Chondrocyte (in vitro differentiated cells): ENCODE measurements at regions not wholly inside any gene's neighbourhood (a gene's known extent, or its start where the extent isn't known, plus 50 kb on each side); places are given as distances from the start of the nearest gene placed in this dataset.

Source experiments
- DNase-seq: peaks from one replicate; pipeline ENCODE4 v3.0.0; 2021; ENCODE audit warnings: mixed read lengths, low spot score
- H3K27ac Mint-ChIP-seq: one replicate; pipeline ENCODE4 v1.8.0; 2021; ENCODE audit warnings: mild to moderate bottlenecking, moderate library complexity, mixed read lengths; ENCODE audit not compliant: unreplicated experiment
- H3K27me3 Mint-ChIP-seq: 2 replicates; pipeline ENCODE4 v1.8.0; 2021; ENCODE audit warnings: low read depth, mixed read lengths
- H3K36me3 Mint-ChIP-seq: 2 replicates; pipeline ENCODE4 v1.8.0; 2021; ENCODE audit warnings: low read depth, mixed read lengths
- H3K4me1 Mint-ChIP-seq: 2 replicates; pipeline ENCODE4 v1.8.0; 2021; ENCODE audit warnings: low read depth, mild to moderate bottlenecking, mixed read lengths
- H3K4me3 Mint-ChIP-seq: one replicate; pipeline ENCODE4 v1.8.0; 2021; ENCODE audit warnings: mild to moderate bottlenecking, moderate library complexity, mixed read lengths; ENCODE audit not compliant: unreplicated experiment
- H3K9me3 Mint-ChIP-seq: 2 replicates; pipeline ENCODE4 v1.8.0; 2021; ENCODE audit warnings: low read depth, mixed read lengths
- TF ChIP-seq, protein P1 (sequence below): fragments of 200-600 bp; sonication (generic); IDR thresholded peaks from 2 replicates; pipeline ENCODE4 v1.5.0; 2021; ENCODE audit warnings: antibody characterized with exemption, mild to moderate bottlenecking, moderate library complexity

DNA sequence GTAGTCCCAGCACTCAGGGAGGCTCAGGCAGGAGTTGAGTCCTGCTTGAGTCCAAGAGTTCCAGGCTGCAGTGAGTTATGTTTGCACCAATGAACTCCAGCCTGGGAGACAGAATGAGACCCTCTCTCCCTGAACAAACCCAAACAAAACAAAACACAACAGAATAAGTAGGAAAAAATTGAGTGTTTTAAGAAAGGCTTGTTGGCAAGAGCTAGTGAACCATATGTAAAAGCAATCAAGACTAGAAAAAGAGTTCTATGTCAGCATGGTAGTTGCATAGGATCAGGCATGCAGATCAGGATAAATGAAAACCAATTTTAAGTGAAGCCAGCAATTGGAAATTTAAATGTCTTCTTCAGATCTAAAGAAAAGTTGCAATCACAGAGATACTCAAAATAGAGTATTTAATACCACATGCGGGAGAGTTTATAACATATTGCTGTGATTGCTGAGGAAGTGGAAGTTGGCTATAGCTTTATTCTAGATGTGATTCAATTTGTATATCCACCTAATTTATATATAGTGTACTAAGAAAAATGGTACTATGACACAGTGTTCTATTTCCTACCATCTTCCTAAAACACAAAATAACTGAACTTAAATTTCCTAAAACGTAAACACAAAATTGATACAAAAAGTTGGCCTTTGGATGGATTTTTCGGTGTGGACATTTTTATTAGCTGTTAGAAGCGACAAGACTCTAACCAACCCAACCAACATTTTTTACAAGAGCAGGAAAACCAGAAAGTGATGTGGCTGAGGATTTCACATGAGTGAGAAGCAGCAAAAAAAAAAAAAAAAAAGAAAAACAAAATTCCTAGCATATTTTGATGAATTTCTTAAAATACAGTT, 101.9 kb upstream of the ROBO1 start:
- no peak for DNase-seq
- Mint-ChIP-seq H3K4me1 (peaks cover 49% of the 10 kb centered on the region), H3K27ac (peak overlapping the region; percentile 62), H3K27me3 (no peaks in the 10 kb centered on the region), H3K9me3 (no peaks in the 10 kb centered on the region), H3K36me3 (no peaks in the 10 kb centered on the region), H3K4me3 (no peak overlapping the region)
- TF ChIP-seq, protein P1, sequence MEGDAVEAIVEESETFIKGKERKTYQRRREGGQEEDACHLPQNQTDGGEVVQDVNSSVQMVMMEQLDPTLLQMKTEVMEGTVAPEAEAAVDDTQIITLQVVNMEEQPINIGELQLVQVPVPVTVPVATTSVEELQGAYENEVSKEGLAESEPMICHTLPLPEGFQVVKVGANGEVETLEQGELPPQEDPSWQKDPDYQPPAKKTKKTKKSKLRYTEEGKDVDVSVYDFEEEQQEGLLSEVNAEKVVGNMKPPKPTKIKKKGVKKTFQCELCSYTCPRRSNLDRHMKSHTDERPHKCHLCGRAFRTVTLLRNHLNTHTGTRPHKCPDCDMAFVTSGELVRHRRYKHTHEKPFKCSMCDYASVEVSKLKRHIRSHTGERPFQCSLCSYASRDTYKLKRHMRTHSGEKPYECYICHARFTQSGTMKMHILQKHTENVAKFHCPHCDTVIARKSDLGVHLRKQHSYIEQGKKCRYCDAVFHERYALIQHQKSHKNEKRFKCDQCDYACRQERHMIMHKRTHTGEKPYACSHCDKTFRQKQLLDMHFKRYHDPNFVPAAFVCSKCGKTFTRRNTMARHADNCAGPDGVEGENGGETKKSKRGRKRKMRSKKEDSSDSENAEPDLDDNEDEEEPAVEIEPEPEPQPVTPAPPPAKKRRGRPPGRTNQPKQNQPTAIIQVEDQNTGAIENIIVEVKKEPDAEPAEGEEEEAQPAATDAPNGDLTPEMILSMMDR, result no peak

DNA sequence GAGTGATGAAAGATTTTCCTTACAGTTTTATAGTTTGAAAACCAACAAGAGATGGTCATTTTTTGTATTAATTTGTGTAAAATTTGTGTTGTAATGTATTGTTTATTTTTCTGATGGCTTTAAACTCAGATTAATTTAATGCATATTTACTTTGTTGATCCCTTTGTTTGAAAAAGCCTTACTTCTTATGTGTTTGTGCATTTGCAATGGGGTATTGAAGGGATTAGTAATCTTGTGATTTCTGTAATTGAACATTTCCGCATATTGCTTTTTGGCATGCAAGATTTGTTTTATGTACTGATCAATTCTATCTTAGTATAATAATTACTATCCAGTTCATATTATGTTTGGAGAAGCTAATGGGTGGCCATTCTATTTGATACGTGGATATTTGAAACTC, 98.4 kb upstream of the ROBO1 start:
- peaks cover 2% of the 10 kb centered on the region for H3K9me3 Mint-ChIP-seq
- DNase-seq, result no peak
- H3K36me3 Mint-ChIP-seq, result no peaks in the 10 kb centered on the region
- no peak overlapping the region for H3K27ac Mint-ChIP-seq
- no peak overlapping the region for H3K4me3 Mint-ChIP-seq
- TF ChIP-seq, protein P1, result no peak
- no peaks in the 10 kb centered on the region for H3K27me3 Mint-ChIP-seq
- H3K4me1 Mint-ChIP-seq, result peaks cover 17% of the 10 kb centered on the region

DNA sequence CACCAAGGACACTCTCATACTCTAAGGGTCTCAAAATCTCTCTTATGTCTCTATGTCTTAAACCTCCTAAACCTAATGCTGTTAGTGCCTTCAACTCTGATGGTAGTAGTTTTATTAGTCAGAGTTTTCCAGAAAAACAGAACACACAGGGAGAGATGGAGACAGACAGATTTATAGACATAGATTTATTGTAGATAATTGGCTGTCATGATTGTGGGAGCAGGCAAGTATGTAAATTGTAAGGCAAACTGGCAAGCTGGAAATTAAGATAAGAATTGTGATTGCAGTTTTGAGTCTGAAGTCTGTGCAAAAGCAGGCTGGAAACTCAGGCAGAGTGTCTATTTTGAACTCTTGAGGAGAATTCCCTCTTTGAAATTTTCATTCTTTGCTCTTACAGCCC, 96.3 kb upstream of the ROBO1 start:
- DNase-seq, result no peak
- TF ChIP-seq, protein P1, result no peak
- Mint-ChIP-seq H3K27ac (no peak overlapping the region), H3K36me3 (no peaks in the 10 kb centered on the region), H3K4me3 (no peak overlapping the region), H3K27me3 (no peaks in the 10 kb centered on the region), H3K4me1 (no peaks in the 10 kb centered on the region), H3K9me3 (peaks cover 5% of the 10 kb centered on the region)

DNA sequence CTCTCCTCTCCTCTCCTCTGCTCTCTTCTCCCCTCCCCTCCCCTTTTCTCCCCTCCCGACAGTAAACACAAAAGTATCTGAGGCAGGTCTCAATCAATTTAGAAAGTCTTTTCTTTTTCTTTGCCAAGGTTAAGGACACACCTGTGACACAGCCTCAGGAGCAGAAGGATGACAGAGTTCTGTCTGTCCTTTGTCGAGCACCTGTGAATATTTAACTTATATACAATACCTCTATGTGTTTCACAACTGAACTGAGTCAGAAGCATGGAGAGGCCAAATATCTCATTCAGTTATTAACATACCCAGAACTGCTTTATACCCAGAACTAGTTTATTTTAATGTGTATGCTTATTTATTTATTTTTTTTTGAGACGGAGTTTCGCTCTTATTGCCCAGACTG, 81.1 kb upstream of the ROBO1 start:
- TF ChIP-seq, protein P1, result no peak
- Mint-ChIP-seq H3K4me1 (peaks cover 20% of the 10 kb centered on the region), H3K27ac (no peak overlapping the region), H3K9me3 (no peaks in the 10 kb centered on the region), H3K4me3 (no peak overlapping the region), H3K36me3 (no peaks in the 10 kb centered on the region), H3K27me3 (no peaks in the 10 kb centered on the region)
- DNase-seq, result no peak

DNA sequence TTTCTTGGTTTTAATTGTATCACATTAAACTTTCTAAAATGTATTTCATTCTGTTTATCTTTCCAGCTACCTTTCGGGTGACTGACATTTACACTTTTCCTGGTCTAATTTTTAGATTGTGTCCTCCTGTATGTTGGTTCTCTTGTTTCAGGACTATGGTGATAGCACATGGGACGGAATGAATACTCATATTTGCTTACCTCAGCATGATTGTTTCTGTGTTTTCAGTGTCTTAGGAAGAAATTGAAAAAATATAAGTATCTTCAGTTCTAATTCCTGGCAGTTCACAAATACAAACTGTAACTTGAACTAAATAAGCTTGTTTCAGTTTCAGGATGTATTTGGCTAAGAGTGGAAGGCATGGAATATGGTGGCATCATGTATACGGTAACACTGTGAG, 80.1 kb upstream of the ROBO1 start:
- Mint-ChIP-seq H3K4me1 (peaks cover 29% of the 10 kb centered on the region), H3K36me3 (no peaks in the 10 kb centered on the region), H3K9me3 (no peaks in the 10 kb centered on the region), H3K27ac (no peak overlapping the region), H3K27me3 (no peaks in the 10 kb centered on the region), H3K4me3 (no peak overlapping the region)
- no peak for DNase-seq
- TF ChIP-seq, protein P1, result no peak
